HEK293T (cell line): ENCODE measurements at regions not wholly inside any gene's neighbourhood (a gene's known extent, or its start where the extent isn't known, plus 50 kb on each side); places are given as distances from the start of the nearest gene placed in this dataset.

Source experiments
- ARNT ChIP-seq: fragments of 450-650 bp; IDR thresholded peaks from 2 replicates; pipeline ENCODE4 v1.6.1; 2017; ENCODE audit warnings: mild to moderate bottlenecking
- BHLHE40 ChIP-seq: fragments of 450-650 bp; IDR thresholded peaks from 2 replicates; pipeline ENCODE4 v1.6.1; 2016; ENCODE audit warnings: mild to moderate bottlenecking, moderate library complexity, borderline replicate concordance
- CTBP1 ChIP-seq: fragments of 450-650 bp; IDR thresholded peaks from 2 replicates; pipeline ENCODE4 v1.6.1; 2016; ENCODE audit warnings: borderline replicate concordance
- ELF4 ChIP-seq: fragments of 450-650 bp; IDR thresholded peaks from 2 replicates; pipeline ENCODE4 v1.6.1; 2017; ENCODE audit warnings: antibody characterized with exemption
- FOXA1 ChIP-seq: fragments of 450-650 bp; IDR thresholded peaks from 2 replicates; pipeline ENCODE4 v1.6.1; 2016; ENCODE audit warnings: mild to moderate bottlenecking
- FOXM1 ChIP-seq: fragments of 450-650 bp; IDR thresholded peaks from 2 replicates; pipeline ENCODE4 v1.6.1; 2017; ENCODE audit warnings: mild to moderate bottlenecking, borderline replicate concordance
- HDGF ChIP-seq: fragments of 450-650 bp; IDR thresholded peaks from 2 replicates; pipeline ENCODE4 v1.6.1; 2017; ENCODE audit warnings: antibody characterized with exemption, borderline replicate concordance
- L3MBTL2 ChIP-seq: fragments of 450-650 bp; conservative IDR thresholded peaks from 2 replicates; pipeline ENCODE4 v1.6.1; 2016; ENCODE audit warnings: mild to moderate bottlenecking
- NFRKB ChIP-seq: fragments of 450-650 bp; IDR thresholded peaks from 2 replicates; pipeline ENCODE4 v1.6.1; 2016; ENCODE audit warnings: mild to moderate bottlenecking, moderate library complexity
- SUZ12 ChIP-seq: fragments of 450-650 bp; IDR thresholded peaks from 2 replicates; pipeline ENCODE4 v1.6.1; 2016; ENCODE audit warnings: mild to moderate bottlenecking
- TARDBP ChIP-seq: fragments of 450-650 bp; IDR thresholded peaks from 2 replicates; pipeline ENCODE4 v1.6.1; 2016
- ZNF384 ChIP-seq: fragments of 450-650 bp; IDR thresholded peaks from 2 replicates; pipeline ENCODE4 v1.6.1; 2016

DNA sequence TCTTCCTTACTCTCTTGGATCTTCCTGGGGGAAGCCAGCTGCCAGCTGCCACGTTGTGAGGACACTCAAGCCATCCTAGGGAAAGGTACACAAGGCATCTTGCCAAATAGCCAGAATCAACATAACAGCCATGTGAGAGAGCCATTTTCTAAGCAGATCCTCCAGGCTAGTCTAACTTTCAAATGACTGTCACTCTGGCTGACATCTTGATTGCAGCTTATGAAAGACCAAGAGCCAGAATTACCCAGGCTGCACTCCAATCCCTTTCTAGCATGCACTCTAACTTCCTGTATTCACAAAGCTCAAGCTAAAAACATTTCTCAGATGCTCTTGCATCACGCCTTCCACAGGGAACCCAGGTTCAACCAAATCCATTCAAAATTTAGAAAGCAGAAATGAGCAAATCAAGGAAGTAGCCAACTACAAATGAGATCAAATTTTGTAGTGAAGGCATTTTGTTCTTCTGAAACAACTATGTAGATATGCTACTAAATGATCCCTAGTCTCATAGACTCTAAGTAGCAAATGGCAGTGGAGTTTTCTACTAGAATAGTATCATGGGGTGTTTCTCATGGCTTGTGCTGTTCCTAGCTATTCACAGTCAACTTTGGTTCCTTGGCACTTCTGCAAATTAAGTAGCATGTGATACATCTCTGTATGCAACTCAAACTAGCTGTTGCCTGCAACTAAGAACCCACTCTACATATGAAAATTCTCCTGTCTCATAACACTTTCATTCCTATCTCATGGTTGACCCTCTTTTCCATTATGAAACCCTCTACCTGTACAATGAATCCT lies 281.9 kb downstream of the ZEB2 start:
- TF ChIP-seq BHLHE40 = no peak
- no peak for TF ChIP-seq HDGF
- TF ChIP-seq CTBP1 = no peak
- no peak for TF ChIP-seq L3MBTL2
- no peak for TF ChIP-seq ELF4
- no peak for TF ChIP-seq ZNF384
- TF ChIP-seq SUZ12 = no peak
- TF ChIP-seq FOXA1 = no peak
- TF ChIP-seq FOXM1 = no peak
- TF ChIP-seq ARNT = no peak
- TF ChIP-seq TARDBP = no peak
- no peak for TF ChIP-seq NFRKB
